ENCODE measurements at regions not wholly inside any gene's neighbourhood (a gene's known extent, or its start where the extent isn't known, plus 50 kb on each side); places are given as distances from the start of the nearest gene placed in this dataset.

GRCh38 chr10:3421537-3422257 is 249.1 kb upstream of the PITRM1 start:
- TF ChIP-seq CTCF (IDR thresholded peaks at IDR 0.05; ENCODE audit: control insufficient read depth, extremely low read depth, insufficient read depth), result no peak
- no peak overlapping the region for H3K4me3 ChIP-seq (ENCODE audit: low read depth, low read length)
- DNase-seq (ENCODE audit: low read depth), result no peak

GRCh38 chr10:3420527-3421469 is 248.2 kb upstream of the PITRM1 start:
- H3K4me3 ChIP-seq (ENCODE audit: low read depth, low read length), result no peak overlapping the region
- no peak for TF ChIP-seq CTCF (IDR thresholded peaks at IDR 0.05; ENCODE audit: control insufficient read depth, extremely low read depth, insufficient read depth)
- no peak for DNase-seq (ENCODE audit: low read depth)

- no peak for DNase-seq (ENCODE audit: low read depth)
- TF ChIP-seq CTCF (IDR thresholded peaks at IDR 0.05; ENCODE audit: control insufficient read depth, extremely low read depth, insufficient read depth), result no peak
- H3K4me3 ChIP-seq (ENCODE audit: low read depth, low read length), result no peak overlapping the region
Observed at GRCh38 chr10:3419719-3420495, 247.3 kb upstream of the PITRM1 start.

- H3K4me3 ChIP-seq (ENCODE audit: low read depth, low read length), result no peak overlapping the region
- no peak for TF ChIP-seq CTCF (IDR thresholded peaks at IDR 0.05; ENCODE audit: control insufficient read depth, extremely low read depth, insufficient read depth)
- DNase-seq (ENCODE audit: low read depth), result no peak
Observed at GRCh38 chr10:3418926-3419325, 246.3 kb upstream of the PITRM1 start.

- DNase-seq (ENCODE audit: low read depth), result no peak
- no peak overlapping the region for H3K4me3 ChIP-seq (ENCODE audit: low read depth, low read length)
- TF ChIP-seq CTCF (IDR thresholded peaks at IDR 0.05; ENCODE audit: control insufficient read depth, extremely low read depth, insufficient read depth), result no peak
Observed at GRCh38 chr10:3418041-3418754, 245.6 kb upstream of the PITRM1 start.

GRCh38 chr10:3417096-3417495 is 244.5 kb upstream of the PITRM1 start:
- TF ChIP-seq CTCF (IDR thresholded peaks at IDR 0.05; ENCODE audit: control insufficient read depth, extremely low read depth, insufficient read depth), result no peak
- DNase-seq (ENCODE audit: low read depth), result no peak
- no peak overlapping the region for H3K4me3 ChIP-seq (ENCODE audit: low read depth, low read length)

Data from LNCaP clone FGC (cell line).